ENCODE measurements at regions not wholly inside any gene's neighbourhood (a gene's known extent, or its start where the extent isn't known, plus 50 kb on each side); places are given as distances from the start of the nearest gene placed in this dataset.
A peak's percentile ranks its signal among the peaks of the same experiment; 100 is the strongest.

- no peak overlapping the region for H3K27ac Mint-ChIP-seq
- Histone ChIP-seq H3K27me3 (ENCODE audit: insufficient read depth, low read length, poor library complexity, severe bottlenecking) (no peaks in the 10 kb centered on the region), H3K27ac (ENCODE audit: low read depth, low read length) (no peak overlapping the region), H3K4me1 (ENCODE audit: insufficient read depth, low read length) (peaks cover 9% of the 10 kb centered on the region), H3K4me3 (ENCODE audit: low read length) (no peak overlapping the region), H3K36me3 (ENCODE audit: insufficient read depth, low read length) (no peaks in the 10 kb centered on the region), H3K9me3 (ENCODE audit: low read length) (no peaks in the 10 kb centered on the region)
- ChIA-PET POLR2A (no interaction called here), CTCF (no interaction called here)
- H3K4me3 Mint-ChIP-seq = no peak overlapping the region
- H3K9me3 Mint-ChIP-seq = no peaks in the 10 kb centered on the region
- no peaks in the 10 kb centered on the region for H3K27me3 Mint-ChIP-seq
- H3K36me3 Mint-ChIP-seq = peaks cover 0 to 8% (median 1%) of the 10 kb centered on the region in 3 donors
- peaks cover 0 to 5% (median 4%) of the 10 kb centered on the region in 3 donors for H3K4me1 Mint-ChIP-seq
- DNase-seq = no peak
These were observed 76.1 kb upstream of the BTG1 start for GRCh38 chr12:92221656-92222315.

- H3K9me3 ChIP-seq (ENCODE audit: low read length) = no peaks in the 10 kb centered on the region
- ChIA-PET POLR2A (interaction anchor here (0.5 kb wide), 1 partner anchor 70 kb away, joined by 4 read pairs; no protein-coding TSS in a partner anchor), CTCF (interaction anchor here (0.8 to 1.6 kb wide), 2 partner anchors 69 to 836 kb away, joined by 3 read pairs; no protein-coding TSS in a partner anchor)
- no peak overlapping the region for H3K4me3 Mint-ChIP-seq
- H3K27ac ChIP-seq (ENCODE audit: low read depth, low read length) = no peak overlapping the region
- H3K4me3 ChIP-seq (ENCODE audit: low read length) = no peak overlapping the region
- H3K27me3 Mint-ChIP-seq = no peaks in the 10 kb centered on the region
- H3K36me3 Mint-ChIP-seq = peaks cover 0 to 8% (median 1%) of the 10 kb centered on the region in 3 donors
- H3K27me3 ChIP-seq (ENCODE audit: insufficient read depth, low read length, poor library complexity, severe bottlenecking) = no peaks in the 10 kb centered on the region
- no peak for DNase-seq
- H3K4me1 Mint-ChIP-seq = peaks cover 2 to 12% (median 7%) of the 10 kb centered on the region in 3 donors
- H3K36me3 ChIP-seq (ENCODE audit: insufficient read depth, low read length) = no peaks in the 10 kb centered on the region
- H3K27ac Mint-ChIP-seq = no peak overlapping the region
- no peaks in the 10 kb centered on the region for H3K9me3 Mint-ChIP-seq
- H3K4me1 ChIP-seq (ENCODE audit: insufficient read depth, low read length) = peaks cover 9% of the 10 kb centered on the region
These were observed 72.9 kb upstream of the BTG1 start for GRCh38 chr12:92218394-92219077.

- H3K27ac ChIP-seq (ENCODE audit: low read depth, low read length) = no peak overlapping the region
- no peaks in the 10 kb centered on the region for H3K9me3 ChIP-seq (ENCODE audit: low read length)
- ChIA-PET CTCF (no interaction called here), POLR2A (no interaction called here)
- H3K4me1 Mint-ChIP-seq = peaks cover 5 to 12% (median 7%) of the 10 kb centered on the region in 3 donors
- H3K9me3 Mint-ChIP-seq = peaks cover 0 to 4% (median 0%) of the 10 kb centered on the region in 5 donors
- H3K4me3 Mint-ChIP-seq = no peak overlapping the region
- no peak for DNase-seq
- H3K36me3 ChIP-seq (ENCODE audit: insufficient read depth, low read length) = no peaks in the 10 kb centered on the region
- peaks cover 0 to 15% (median 4%) of the 10 kb centered on the region in 3 donors for H3K36me3 Mint-ChIP-seq
- no peaks in the 10 kb centered on the region for H3K27me3 Mint-ChIP-seq
- H3K27me3 ChIP-seq (ENCODE audit: insufficient read depth, low read length, poor library complexity, severe bottlenecking) = no peaks in the 10 kb centered on the region
- peak overlapping the region in 1 of 8 donors; percentile 25 for H3K27ac Mint-ChIP-seq
- peaks cover 9% of the 10 kb centered on the region for H3K4me1 ChIP-seq (ENCODE audit: insufficient read depth, low read length)
- H3K4me3 ChIP-seq (ENCODE audit: low read length) = no peak overlapping the region
These were observed 70.4 kb upstream of the BTG1 start for GRCh38 chr12:92216092-92216491.

GRCh38 chr12:92215358-92215757 lies 69.7 kb upstream of the BTG1 start:
- H3K4me1 ChIP-seq (ENCODE audit: insufficient read depth, low read length) = peaks cover 13% of the 10 kb centered on the region
- H3K9me3 Mint-ChIP-seq = peaks cover 0 to 4% (median 0%) of the 10 kb centered on the region in 5 donors
- H3K27ac Mint-ChIP-seq = no peak overlapping the region
- H3K4me3 Mint-ChIP-seq = no peak overlapping the region
- H3K4me1 Mint-ChIP-seq = peaks cover 7 to 14% (median 8%) of the 10 kb centered on the region in 3 donors
- no peak for DNase-seq
- H3K9me3 ChIP-seq (ENCODE audit: low read length) = no peaks in the 10 kb centered on the region
- no peak overlapping the region for H3K4me3 ChIP-seq (ENCODE audit: low read length)
- H3K36me3 ChIP-seq (ENCODE audit: insufficient read depth, low read length) = no peaks in the 10 kb centered on the region
- peaks cover 0 to 14% (median 4%) of the 10 kb centered on the region in 3 donors for H3K36me3 Mint-ChIP-seq
- POLR2A ChIA-PET = no interaction called here
- CTCF ChIA-PET = no interaction called here
- H3K27me3 ChIP-seq (ENCODE audit: insufficient read depth, low read length, poor library complexity, severe bottlenecking) = no peaks in the 10 kb centered on the region
- H3K27me3 Mint-ChIP-seq = no peaks in the 10 kb centered on the region
- H3K27ac ChIP-seq (ENCODE audit: low read depth, low read length) = no peak overlapping the region

GRCh38 chr12:92213166-92213565 lies 67.5 kb upstream of the BTG1 start:
- Mint-ChIP-seq H3K4me3 (no peak overlapping the region), H3K9me3 (peaks cover 0 to 4% (median 0%) of the 10 kb centered on the region in 5 donors)
- CTCF ChIA-PET = interaction anchor here (0.6 to 0.9 kb wide), 3 partner anchors 13 to 288 kb away, joined by 3 read pairs; no protein-coding TSS in a partner anchor

GRCh38 chr12:92210071-92210470 lies 64.4 kb upstream of the BTG1 start:
- POLR2A ChIA-PET = interaction anchor here (3.9 kb wide), 1 partner anchor 65 kb away, joined by 50 read pairs; the partner anchor contains the start of gene BTG1
- Mint-ChIP-seq H3K27me3 (no peaks in the 10 kb centered on the region), H3K27ac (peak overlapping the region in 7 of 8 donors; percentile 57 to 96 (median 91)), H3K4me1 (peaks cover 29 to 31% (median 30%) of the 10 kb centered on the region in 3 donors), H3K36me3 (peaks cover 0 to 7% (median 3%) of the 10 kb centered on the region in 3 donors), H3K4me3 (peak overlapping the region in 6 of 7 donors; percentile 50 to 78 (median 72)), H3K9me3 (peaks cover 0 to 4% (median 0%) of the 10 kb centered on the region in 5 donors)
- Histone ChIP-seq H3K9me3 (ENCODE audit: low read length) (no peaks in the 10 kb centered on the region), H3K27ac (ENCODE audit: low read depth, low read length) (no peak overlapping the region), H3K4me1 (ENCODE audit: insufficient read depth, low read length) (peaks cover 30% of the 10 kb centered on the region), H3K27me3 (ENCODE audit: insufficient read depth, low read length, poor library complexity, severe bottlenecking) (no peaks in the 10 kb centered on the region), H3K36me3 (ENCODE audit: insufficient read depth, low read length) (no peaks in the 10 kb centered on the region), H3K4me3 (ENCODE audit: low read length) (peak overlapping the region; percentile 30)
- CTCF ChIA-PET = no interaction called here
- peak in 2 of 5 donors; percentile 22 for DNase-seq

More at GRCh38 chr12:92213166-92213565, 67.5 kb upstream of the BTG1 start:
- H3K27ac ChIP-seq (ENCODE audit: low read depth, low read length) = no peak overlapping the region
- no peaks in the 10 kb centered on the region for H3K9me3 ChIP-seq (ENCODE audit: low read length)
- no peaks in the 10 kb centered on the region for H3K27me3 ChIP-seq (ENCODE audit: insufficient read depth, low read length, poor library complexity, severe bottlenecking)
- no peak overlapping the region for H3K4me3 ChIP-seq (ENCODE audit: low read length)
- Mint-ChIP-seq H3K4me1 (peaks cover 23 to 28% (median 23%) of the 10 kb centered on the region in 3 donors), H3K27ac (peak overlapping the region in 1 of 8 donors; percentile 4), H3K27me3 (no peaks in the 10 kb centered on the region), H3K36me3 (peaks cover 0 to 7% (median 3%) of the 10 kb centered on the region in 3 donors)
- peaks cover 27% of the 10 kb centered on the region for H3K4me1 ChIP-seq (ENCODE audit: insufficient read depth, low read length)
- no peak for DNase-seq
- POLR2A ChIA-PET = no interaction called here
- H3K36me3 ChIP-seq (ENCODE audit: insufficient read depth, low read length) = no peaks in the 10 kb centered on the region

- H3K27ac ChIP-seq (ENCODE audit: low read depth, low read length) = no peak overlapping the region
- H3K4me1 ChIP-seq (ENCODE audit: insufficient read depth, low read length) = peaks cover 30% of the 10 kb centered on the region
- peak in 3 of 5 donors; percentile 48 to 55 (median 54) for DNase-seq
- H3K36me3 ChIP-seq (ENCODE audit: insufficient read depth, low read length) = no peaks in the 10 kb centered on the region
- CTCF ChIA-PET = interaction anchor here (1.4 kb wide), 1 partner anchor 11 kb away, joined by 3 read pairs; no protein-coding TSS in a partner anchor
- H3K9me3 ChIP-seq (ENCODE audit: low read length) = no peaks in the 10 kb centered on the region
- peak overlapping the region; percentile 52 to 93 (median 85) for H3K4me3 Mint-ChIP-seq
- peak overlapping the region; percentile 36 for H3K4me3 ChIP-seq (ENCODE audit: low read length)
- H3K4me1 Mint-ChIP-seq = peaks cover 29 to 30% (median 29%) of the 10 kb centered on the region in 3 donors
- peaks cover 0 to 4% (median 0%) of the 10 kb centered on the region in 5 donors for H3K9me3 Mint-ChIP-seq
- H3K27ac Mint-ChIP-seq = peak overlapping the region; percentile 52 to 92 (median 79)
- no peaks in the 10 kb centered on the region for H3K27me3 ChIP-seq (ENCODE audit: insufficient read depth, low read length, poor library complexity, severe bottlenecking)
- POLR2A ChIA-PET = interaction anchor here (0.6 to 3.9 kb wide), 2 partner anchors 63 to 196 kb away, joined by 4 to 50 read pairs; partner anchors contain the start of gene BTG1
- H3K36me3 Mint-ChIP-seq = peaks cover 0 to 7% (median 3%) of the 10 kb centered on the region in 3 donors
- H3K27me3 Mint-ChIP-seq = no peaks in the 10 kb centered on the region
These were observed 63.0 kb upstream of the BTG1 start for GRCh38 chr12:92208613-92209121.

All from CD8-positive, alpha-beta memory T cell (primary cell).